Activated naive CD8-positive, alpha-beta T cell treated with anti-CD3 and anti-CD28 coated beads, Interleukin-2, amount 50 U/mL, for 24 hours (primary cell): ENCODE measurements at regions not wholly inside any gene's neighbourhood (a gene's known extent, or its start where the extent isn't known, plus 50 kb on each side); places are given as distances from the start of the nearest gene placed in this dataset.

Experiments used
- ATAC-seq: fragments of 150-1000 bp; cut with Tn5 transposase; one replicate; pipeline ENCODE4 v1.10.0; 2021
- DNase-seq: peaks from one replicate; pipeline ENCODE4 v3.0.0; 2021
- H3K27ac Mint-ChIP-seq: one replicate; pipeline ENCODE4 v1.8.0; 2021; ENCODE audit warnings: mild to moderate bottlenecking, mixed read lengths
- H3K27me3 Mint-ChIP-seq: one replicate; pipeline ENCODE4 v1.8.0; 2021; ENCODE audit warnings: mixed read lengths
- H3K36me3 Mint-ChIP-seq: one replicate; pipeline ENCODE4 v1.8.0; 2021; ENCODE audit warnings: low read depth, mixed read lengths
- H3K4me1 Mint-ChIP-seq: one replicate; pipeline ENCODE4 v1.8.0; 2021; ENCODE audit warnings: mixed read lengths
- H3K4me3 Mint-ChIP-seq: one replicate; pipeline ENCODE4 v1.8.0; 2021; ENCODE audit warnings: mild to moderate bottlenecking, moderate library complexity, mixed read lengths
- H3K9me3 Mint-ChIP-seq: one replicate; pipeline ENCODE4 v1.8.0; 2021; ENCODE audit warnings: mixed read lengths

DNA sequence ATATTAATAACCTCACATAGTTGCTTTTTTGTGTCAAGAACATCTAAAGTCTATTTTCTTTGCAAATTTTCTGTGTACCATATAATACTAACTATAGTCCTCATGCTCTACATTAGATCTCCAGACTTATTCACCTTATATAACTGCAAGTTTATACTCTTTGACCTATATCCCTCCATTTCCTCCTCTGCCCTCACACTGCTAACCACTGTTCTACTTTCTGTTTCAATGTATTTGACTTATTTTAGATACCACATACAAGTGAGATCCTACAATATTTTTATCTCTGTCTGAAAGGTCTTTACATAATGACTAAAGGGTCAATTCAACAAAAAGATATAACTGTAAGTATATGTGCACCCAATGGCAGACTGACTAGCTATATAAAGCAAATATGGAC is 789.7 kb upstream of the ZNF608 start:
- ATAC-seq, result no peak
- Mint-ChIP-seq H3K4me1 (peaks cover 3% of the 10 kb centered on the region), H3K27ac (no peak overlapping the region), H3K36me3 (no peaks in the 10 kb centered on the region), H3K4me3 (no peak overlapping the region), H3K9me3 (peaks cover 38% of the 10 kb centered on the region), H3K27me3 (no peaks in the 10 kb centered on the region)
- no peak for DNase-seq

DNA sequence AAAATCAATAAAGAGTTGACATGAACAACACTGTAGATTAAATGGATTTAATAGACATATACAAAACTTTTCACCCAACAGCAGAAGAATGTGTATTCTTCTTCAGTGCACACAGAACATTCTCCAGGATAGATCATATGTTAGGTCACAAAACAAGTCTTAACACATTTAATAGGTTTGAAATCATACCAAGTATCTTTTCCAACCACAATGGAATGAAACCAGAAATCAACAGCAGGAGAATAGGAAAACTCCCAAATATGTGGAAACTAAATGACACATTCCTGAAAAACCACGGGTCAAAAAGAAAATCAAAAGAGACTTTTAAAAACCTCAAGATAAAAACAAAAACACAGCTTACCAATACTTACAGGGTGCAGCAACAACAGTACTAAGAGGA is 790.1 kb upstream of the ZNF608 start:
- peaks cover 38% of the 10 kb centered on the region for H3K9me3 Mint-ChIP-seq
- no peaks in the 10 kb centered on the region for H3K36me3 Mint-ChIP-seq
- H3K27me3 Mint-ChIP-seq, result no peaks in the 10 kb centered on the region
- H3K4me3 Mint-ChIP-seq, result no peak overlapping the region
- DNase-seq (no peak), ATAC-seq (no peak)
- H3K4me1 Mint-ChIP-seq, result peaks cover 3% of the 10 kb centered on the region
- no peak overlapping the region for H3K27ac Mint-ChIP-seq

DNA sequence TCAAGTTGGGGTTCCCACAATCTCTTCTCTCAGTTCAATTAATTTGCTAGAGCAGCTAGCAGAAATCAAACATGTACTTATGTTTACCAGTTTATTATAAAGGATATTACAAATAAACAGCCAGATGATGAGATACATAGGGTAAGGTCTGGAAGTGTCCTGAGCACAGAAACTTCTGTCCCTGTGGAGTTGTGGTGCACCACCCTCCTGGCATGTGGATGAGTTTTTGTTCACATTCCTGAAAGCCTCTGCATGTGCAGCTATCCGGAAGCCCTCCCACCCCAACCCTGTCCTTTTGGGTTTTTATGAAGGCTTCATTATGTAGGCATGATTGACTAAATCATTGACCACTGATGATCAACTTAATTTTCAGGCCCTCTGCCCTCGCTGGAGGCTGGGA is 791.2 kb upstream of the ZNF608 start:
- DNase-seq (no peak), ATAC-seq (no peak)
- no peaks in the 10 kb centered on the region for H3K36me3 Mint-ChIP-seq
- peaks cover 38% of the 10 kb centered on the region for H3K9me3 Mint-ChIP-seq
- H3K27ac Mint-ChIP-seq, result no peak overlapping the region
- no peak overlapping the region for H3K4me3 Mint-ChIP-seq
- H3K4me1 Mint-ChIP-seq, result peaks cover 3% of the 10 kb centered on the region
- H3K27me3 Mint-ChIP-seq, result no peaks in the 10 kb centered on the region

DNA sequence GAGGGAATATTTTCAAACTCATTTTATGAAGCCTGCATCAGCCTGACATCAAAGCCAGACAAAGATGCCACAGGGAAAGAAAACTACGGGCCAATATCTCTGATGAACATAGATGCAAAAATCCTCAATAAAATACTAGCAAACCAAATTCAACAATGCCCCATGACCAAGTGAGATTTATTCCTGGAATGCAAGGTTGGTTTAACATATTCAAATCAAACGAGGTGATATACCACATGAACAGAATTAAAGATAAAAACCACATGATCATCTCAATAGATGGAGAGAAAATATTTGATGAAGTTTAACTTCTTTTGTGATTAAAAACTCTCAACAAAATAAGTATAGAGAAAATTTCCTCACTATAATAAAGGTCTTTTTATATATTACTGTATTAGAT is 792.0 kb upstream of the ZNF608 start:
- Mint-ChIP-seq H3K4me1 (peaks cover 3% of the 10 kb centered on the region), H3K9me3 (peaks cover 30% of the 10 kb centered on the region), H3K27ac (no peak overlapping the region), H3K36me3 (no peaks in the 10 kb centered on the region), H3K4me3 (no peak overlapping the region), H3K27me3 (no peaks in the 10 kb centered on the region)
- ATAC-seq (no peak), DNase-seq (no peak)

DNA sequence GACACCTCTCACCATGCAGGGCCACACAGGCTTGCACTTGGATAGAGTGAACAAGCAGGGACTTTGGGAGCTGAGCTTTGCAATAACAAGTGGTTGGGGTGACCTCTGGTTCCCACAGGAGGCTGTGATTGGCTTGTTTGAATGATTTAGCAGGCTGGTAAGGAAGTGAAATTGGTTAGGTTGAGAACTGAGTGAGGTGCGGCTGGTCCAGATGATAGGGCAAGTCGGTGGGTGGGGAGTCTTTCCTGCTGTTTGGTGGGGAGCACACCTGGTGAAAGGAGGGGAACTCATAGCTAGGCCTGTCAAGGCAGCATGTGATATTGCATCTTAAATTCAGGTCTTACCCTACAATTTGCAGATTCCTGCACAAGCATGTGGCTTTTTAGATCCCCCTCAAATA is 794.6 kb upstream of the ZNF608 start:
- no peaks in the 10 kb centered on the region for H3K27me3 Mint-ChIP-seq
- H3K4me1 Mint-ChIP-seq, result peaks cover 3% of the 10 kb centered on the region
- DNase-seq (no peak), ATAC-seq (no peak)
- no peaks in the 10 kb centered on the region for H3K36me3 Mint-ChIP-seq
- no peak overlapping the region for H3K27ac Mint-ChIP-seq
- H3K4me3 Mint-ChIP-seq, result no peak overlapping the region
- H3K9me3 Mint-ChIP-seq, result peaks cover 24% of the 10 kb centered on the region

DNA sequence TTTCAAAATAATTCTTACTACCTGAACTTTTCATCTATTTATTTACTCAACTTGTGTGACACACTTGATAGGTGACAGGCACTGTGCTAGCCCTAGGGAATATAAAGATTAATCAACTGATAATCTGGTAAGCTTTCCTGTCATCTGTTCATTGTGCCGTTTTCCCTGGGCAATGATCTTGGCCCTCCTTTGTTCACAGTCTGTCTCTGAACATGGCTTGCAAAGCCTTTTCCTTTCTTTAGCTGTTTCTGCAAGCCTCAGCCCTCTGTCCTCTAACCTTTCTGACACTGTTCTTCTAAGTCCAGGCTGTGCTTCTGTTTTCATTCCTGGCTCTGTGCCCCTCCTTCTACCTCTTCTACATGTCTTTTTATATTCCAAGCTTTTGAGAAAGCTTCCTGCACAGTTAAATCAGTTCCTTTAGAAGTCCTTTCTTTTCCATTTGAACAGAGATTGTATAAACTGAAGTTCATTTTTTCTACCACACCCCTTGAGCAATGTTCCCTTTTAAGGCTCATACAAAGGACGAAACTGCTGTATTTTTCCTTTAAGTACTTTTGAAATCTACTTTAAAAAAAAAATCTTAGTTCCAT is 803.0 kb upstream of the ZNF608 start:
- no peak for DNase-seq
- ATAC-seq, result no peak
- Mint-ChIP-seq H3K36me3 (no peaks in the 10 kb centered on the region), H3K27me3 (no peaks in the 10 kb centered on the region), H3K27ac (no peak overlapping the region), H3K4me3 (no peak overlapping the region), H3K4me1 (no peaks in the 10 kb centered on the region), H3K9me3 (peaks cover 4% of the 10 kb centered on the region)

GRCh38 chr5:125550274-125550673 is 803.8 kb upstream of the ZNF608 start:
- H3K27me3 Mint-ChIP-seq, result no peaks in the 10 kb centered on the region
- no peaks in the 10 kb centered on the region for H3K36me3 Mint-ChIP-seq
- H3K4me1 Mint-ChIP-seq, result no peaks in the 10 kb centered on the region
- H3K9me3 Mint-ChIP-seq, result peaks cover 4% of the 10 kb centered on the region
- H3K27ac Mint-ChIP-seq, result no peak overlapping the region
- no peak overlapping the region for H3K4me3 Mint-ChIP-seq
- no peak for DNase-seq
- no peak for ATAC-seq

- no peak for DNase-seq
- no peaks in the 10 kb centered on the region for H3K36me3 Mint-ChIP-seq
- H3K27me3 Mint-ChIP-seq, result no peaks in the 10 kb centered on the region
- H3K9me3 Mint-ChIP-seq, result peaks cover 4% of the 10 kb centered on the region
- no peaks in the 10 kb centered on the region for H3K4me1 Mint-ChIP-seq
- no peak for ATAC-seq
- no peak overlapping the region for H3K27ac Mint-ChIP-seq
- no peak overlapping the region for H3K4me3 Mint-ChIP-seq
Observed at GRCh38 chr5:125551246-125551645, 804.8 kb upstream of the ZNF608 start.

DNA sequence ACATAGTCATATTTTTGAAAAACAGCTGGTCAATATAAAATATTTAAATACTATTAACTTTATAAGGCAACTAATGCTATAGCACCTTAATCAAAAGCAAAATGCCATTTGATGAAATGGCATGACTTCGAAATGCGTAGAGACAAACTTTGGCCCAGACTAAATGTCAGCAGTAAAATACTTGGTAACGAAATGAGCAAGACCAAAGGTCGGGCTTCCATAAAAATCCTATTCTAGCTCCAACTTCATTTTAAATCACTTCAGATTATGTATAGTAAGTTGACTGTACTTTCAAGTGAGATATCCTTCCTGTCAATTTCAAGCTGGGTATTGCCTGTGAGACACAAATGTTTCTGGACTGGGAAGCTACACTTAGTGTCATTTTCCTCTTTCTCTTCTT is 805.4 kb upstream of the ZNF608 start:
- no peaks in the 10 kb centered on the region for H3K4me1 Mint-ChIP-seq
- no peak overlapping the region for H3K27ac Mint-ChIP-seq
- H3K36me3 Mint-ChIP-seq, result no peaks in the 10 kb centered on the region
- no peak for ATAC-seq
- no peak overlapping the region for H3K4me3 Mint-ChIP-seq
- peaks cover 4% of the 10 kb centered on the region for H3K9me3 Mint-ChIP-seq
- no peak for DNase-seq
- no peaks in the 10 kb centered on the region for H3K27me3 Mint-ChIP-seq

DNA sequence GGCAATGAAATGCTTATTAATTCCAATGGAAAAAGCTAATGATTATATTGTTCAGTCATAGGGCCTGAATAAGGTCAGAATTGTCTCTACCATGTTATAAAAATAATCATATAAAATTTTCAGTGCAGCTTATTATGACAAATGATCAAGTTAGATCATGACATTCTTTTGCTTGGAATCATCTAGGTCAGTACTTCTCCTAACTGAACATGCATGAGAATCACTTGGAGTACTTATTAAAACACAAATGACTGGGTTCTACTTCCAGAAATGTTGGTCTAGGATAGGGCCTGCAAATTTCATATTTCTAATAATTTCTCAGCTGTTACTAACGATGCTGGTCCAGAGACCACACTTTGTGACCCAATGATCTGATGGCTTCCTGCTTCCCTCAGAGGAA is 806.0 kb upstream of the ZNF608 start:
- Mint-ChIP-seq H3K27ac (no peak overlapping the region), H3K27me3 (no peaks in the 10 kb centered on the region), H3K4me3 (no peak overlapping the region), H3K36me3 (no peaks in the 10 kb centered on the region), H3K9me3 (peaks cover 4% of the 10 kb centered on the region), H3K4me1 (no peaks in the 10 kb centered on the region)
- ATAC-seq (no peak), DNase-seq (no peak)

GRCh38 chr5:125554355-125554754 is 807.9 kb upstream of the ZNF608 start:
- Mint-ChIP-seq H3K9me3 (peaks cover 10% of the 10 kb centered on the region), H3K4me1 (no peaks in the 10 kb centered on the region), H3K27me3 (no peaks in the 10 kb centered on the region), H3K36me3 (no peaks in the 10 kb centered on the region), H3K4me3 (no peak overlapping the region), H3K27ac (no peak overlapping the region)
- ATAC-seq (no peak), DNase-seq (no peak)

- Mint-ChIP-seq H3K27ac (no peak overlapping the region), H3K27me3 (no peaks in the 10 kb centered on the region), H3K4me3 (no peak overlapping the region), H3K9me3 (peaks cover 10% of the 10 kb centered on the region), H3K4me1 (no peaks in the 10 kb centered on the region), H3K36me3 (no peaks in the 10 kb centered on the region)
- ATAC-seq (no peak), DNase-seq (no peak)
Observed at GRCh38 chr5:125555591-125555990, 809.2 kb upstream of the ZNF608 start.

GRCh38 chr5:125558016-125558415 is 811.6 kb upstream of the ZNF608 start:
- DNase-seq (no peak), ATAC-seq (no peak)
- H3K4me1 Mint-ChIP-seq, result no peaks in the 10 kb centered on the region
- no peak overlapping the region for H3K27ac Mint-ChIP-seq
- H3K27me3 Mint-ChIP-seq, result no peaks in the 10 kb centered on the region
- H3K4me3 Mint-ChIP-seq, result no peak overlapping the region
- no peaks in the 10 kb centered on the region for H3K36me3 Mint-ChIP-seq
- peaks cover 9% of the 10 kb centered on the region for H3K9me3 Mint-ChIP-seq

GRCh38 chr5:125558466-125558865 is 812.0 kb upstream of the ZNF608 start:
- Mint-ChIP-seq H3K27me3 (no peaks in the 10 kb centered on the region), H3K36me3 (no peaks in the 10 kb centered on the region), H3K9me3 (peaks cover 9% of the 10 kb centered on the region), H3K4me3 (no peak overlapping the region), H3K4me1 (no peaks in the 10 kb centered on the region), H3K27ac (no peak overlapping the region)
- ATAC-seq (no peak), DNase-seq (no peak)

DNA sequence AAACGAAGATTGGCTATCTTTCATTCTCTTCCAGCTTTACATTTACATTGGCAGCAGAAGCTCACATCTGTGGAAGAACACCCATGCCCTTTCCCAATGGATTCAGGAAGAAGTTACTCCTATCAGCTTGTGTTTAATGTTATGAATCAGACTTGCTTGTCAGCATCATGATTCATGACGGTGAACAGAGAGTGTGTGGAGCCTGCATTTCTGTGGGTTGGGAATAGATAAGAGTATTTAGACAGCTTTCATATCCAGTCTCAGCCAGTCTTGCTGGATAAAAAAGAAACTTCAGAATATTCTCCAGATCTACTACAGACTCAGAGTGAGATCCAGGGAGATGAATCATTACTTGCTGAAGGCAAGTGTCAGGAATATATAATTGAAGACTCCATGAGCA is 812.9 kb upstream of the ZNF608 start:
- DNase-seq, result no peak
- H3K4me1 Mint-ChIP-seq, result no peaks in the 10 kb centered on the region
- ATAC-seq, result no peak
- no peak overlapping the region for H3K4me3 Mint-ChIP-seq
- no peaks in the 10 kb centered on the region for H3K27me3 Mint-ChIP-seq
- no peaks in the 10 kb centered on the region for H3K36me3 Mint-ChIP-seq
- H3K27ac Mint-ChIP-seq, result no peak overlapping the region
- peaks cover 9% of the 10 kb centered on the region for H3K9me3 Mint-ChIP-seq

DNA sequence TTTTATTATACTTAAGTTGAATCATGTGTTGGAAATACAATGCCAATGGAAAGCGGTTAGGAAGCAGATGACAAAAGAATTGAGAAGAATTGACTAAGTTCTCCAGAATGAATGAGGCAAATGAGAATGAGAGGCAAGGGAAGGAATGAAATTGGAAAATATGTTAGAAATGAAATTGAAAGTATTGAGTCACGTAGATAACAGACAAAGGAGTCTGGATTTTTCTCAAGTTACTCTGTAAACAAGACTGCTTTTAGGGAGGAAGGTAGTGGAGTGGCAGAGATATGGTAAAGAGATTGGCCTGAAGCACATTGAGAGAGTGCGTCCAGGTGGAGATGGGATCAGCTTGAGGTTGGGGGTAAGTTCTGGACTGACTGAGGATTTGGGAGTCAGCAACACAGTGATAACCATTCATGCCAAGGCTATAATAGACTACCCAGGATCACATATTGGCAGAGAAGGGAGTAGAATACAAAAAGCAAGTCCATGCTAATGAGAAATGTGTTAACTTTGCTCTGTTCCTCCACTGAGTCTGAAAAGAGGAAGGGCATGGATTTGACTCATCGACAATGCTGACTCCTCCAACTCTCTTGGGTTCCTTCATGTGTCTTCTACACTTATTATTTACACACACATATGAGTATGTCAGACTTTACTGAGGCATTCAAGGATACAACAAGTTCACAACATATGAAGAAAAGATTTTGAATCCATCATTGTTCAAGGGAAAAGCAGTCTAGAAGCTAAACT is 814.2 kb upstream of the ZNF608 start:
- Mint-ChIP-seq H3K36me3 (no peaks in the 10 kb centered on the region), H3K27me3 (no peaks in the 10 kb centered on the region), H3K9me3 (peaks cover 12% of the 10 kb centered on the region), H3K4me1 (no peaks in the 10 kb centered on the region), H3K27ac (no peak overlapping the region), H3K4me3 (no peak overlapping the region)
- ATAC-seq, result no peak
- DNase-seq, result no peak
